Large intestine (tissue), 3 donors: ENCODE measurements at regions not wholly inside any gene's neighbourhood (a gene's known extent, or its start where the extent isn't known, plus 50 kb on each side); places are given as distances from the start of the nearest gene placed in this dataset.
A peak's percentile ranks its signal among the peaks of the same experiment; 100 is the strongest.

Experiments used
- DNase-seq, 2 donors: peaks; one replicate each; pipeline versions ENCODE4 v3.0.0 to v3.0.0-alpha.2; 2013
- H3K27ac ChIP-seq: one replicate; pipeline ENCODE4 v1.5.1; 2013; ENCODE audit warnings: low read length
- H3K27me3 ChIP-seq: 2 replicates; pipeline ENCODE4 v1.6.1; 2013; ENCODE audit warnings: low read length; ENCODE audit not compliant: control insufficient read depth, insufficient read depth
- H3K36me3 ChIP-seq: 2 replicates; pipeline ENCODE4 v1.6.1; 2013; ENCODE audit warnings: low read length; ENCODE audit not compliant: control insufficient read depth, insufficient read depth
- H3K4me1 ChIP-seq: one replicate; pipeline ENCODE4 v1.6.1; 2013; ENCODE audit warnings: low read length; ENCODE audit not compliant: control insufficient read depth, insufficient read depth
- H3K4me3 ChIP-seq: one replicate; pipeline ENCODE4 v1.5.1; 2013; ENCODE audit warnings: low read length
- H3K9me3 ChIP-seq: one replicate; pipeline ENCODE4 v1.6.1; 2013; ENCODE audit warnings: mild to moderate bottlenecking, low read depth, low read length, moderate library complexity; ENCODE audit not compliant: control insufficient read depth
- WGBS: methylation state at CpG from one replicate; pipeline ENCODE4 v1.1.5; 2013; ENCODE audit warnings: low lambda C conversion rate; ENCODE audit not compliant: insufficient coverage; 5-methylcytosine and 5-hydroxymethylcytosine counted together

DNA sequence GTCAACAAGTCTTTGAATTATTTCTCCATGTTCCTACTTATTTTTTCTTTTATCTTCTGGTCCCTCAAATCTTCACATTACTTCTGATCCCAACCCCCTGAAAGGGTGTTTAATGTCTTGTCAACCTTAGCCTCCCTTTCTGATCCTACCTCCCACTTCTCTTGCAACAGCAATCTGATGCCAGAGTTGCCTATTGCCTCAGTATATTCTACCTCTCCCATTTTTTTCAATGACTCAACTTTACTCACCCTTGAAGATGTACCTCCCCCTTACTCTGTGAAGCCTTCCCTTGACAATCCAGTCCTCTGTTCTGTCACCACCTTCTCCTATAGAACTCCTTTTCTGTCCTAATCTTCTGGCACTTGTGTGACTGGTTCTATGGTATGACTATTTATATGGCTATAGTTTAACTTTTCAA lies 99.5 kb upstream of the CD55 start:
- no peak for DNase-seq
- Histone ChIP-seq H3K36me3 (no peaks in the 10 kb centered on the region), H3K4me3 (no peak overlapping the region), H3K27ac (no peak overlapping the region), H3K27me3 (no peaks in the 10 kb centered on the region), H3K4me1 (no peaks in the 10 kb centered on the region), H3K9me3 (no peaks in the 10 kb centered on the region)

DNA sequence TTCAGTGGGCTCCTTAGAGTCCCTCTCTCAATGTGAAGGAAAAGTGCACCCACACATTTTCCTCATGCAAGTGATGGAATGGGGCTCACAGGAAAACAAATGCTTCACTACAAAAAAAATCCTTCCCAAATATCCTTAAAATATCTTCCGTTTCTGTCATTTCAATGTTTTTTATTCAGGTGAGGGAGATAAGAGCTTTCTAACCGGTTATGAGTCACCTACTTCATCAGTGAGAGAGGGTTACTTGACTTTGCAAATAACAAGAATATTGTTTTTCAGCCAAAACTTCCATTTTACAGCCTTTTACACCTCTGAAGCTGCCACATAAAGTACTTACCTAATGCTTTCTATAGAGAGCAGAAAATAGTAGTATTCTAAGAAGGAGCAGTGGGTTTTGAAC lies 98.3 kb upstream of the CD55 start:
- no peak for DNase-seq
- Histone ChIP-seq H3K27ac (no peak overlapping the region), H3K9me3 (no peaks in the 10 kb centered on the region), H3K4me3 (no peak overlapping the region), H3K27me3 (no peaks in the 10 kb centered on the region), H3K36me3 (no peaks in the 10 kb centered on the region), H3K4me1 (no peaks in the 10 kb centered on the region)
- WGBS: 83% methylated on average over 2 of the region's 2 CpGs

DNA sequence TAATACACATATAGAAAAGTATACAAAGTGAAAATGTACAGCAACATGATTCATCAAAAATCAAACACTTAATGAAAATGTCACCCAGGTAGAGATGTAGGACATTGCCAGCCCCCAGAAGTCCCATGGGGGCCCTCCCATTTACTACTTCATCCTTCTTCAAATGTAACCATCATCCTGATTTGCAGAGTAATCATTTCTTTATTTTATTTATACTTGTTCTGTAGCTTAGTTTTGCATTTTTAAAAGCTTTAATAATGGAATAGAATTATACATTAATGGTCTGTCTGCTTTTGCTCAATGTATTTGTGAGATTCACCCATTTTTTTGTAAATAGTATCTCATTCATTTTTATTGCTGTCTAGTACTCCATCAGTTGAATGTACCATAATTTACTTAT lies 96.8 kb upstream of the CD55 start:
- Histone ChIP-seq H3K27me3 (no peaks in the 10 kb centered on the region), H3K9me3 (no peaks in the 10 kb centered on the region), H3K4me1 (no peaks in the 10 kb centered on the region), H3K36me3 (no peaks in the 10 kb centered on the region), H3K27ac (no peak overlapping the region), H3K4me3 (no peak overlapping the region)
- DNase-seq: no peak

DNA sequence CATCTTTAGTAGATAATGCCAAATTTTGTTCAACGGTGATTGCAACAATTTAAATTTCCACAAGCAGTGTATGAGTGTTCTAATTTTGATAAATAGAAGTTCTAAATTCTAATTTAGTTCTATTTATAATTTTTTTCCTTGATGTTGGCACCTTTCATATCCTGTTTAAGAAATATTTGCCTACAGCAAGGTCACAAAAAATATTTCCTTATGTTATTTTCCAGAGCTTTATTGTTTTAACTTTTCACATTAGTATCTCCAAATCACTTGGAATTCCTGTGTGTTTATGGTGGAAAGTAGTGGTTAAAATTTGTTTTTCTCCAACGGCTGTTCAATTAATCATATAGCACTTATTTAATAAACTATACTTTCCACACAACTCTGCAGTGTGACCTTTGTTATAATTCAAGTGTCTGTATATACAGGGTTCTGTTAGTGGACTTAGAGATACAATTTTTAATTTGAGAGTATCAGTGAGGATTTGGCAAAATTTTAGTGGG lies 94.3 kb upstream of the CD55 start:
- no peak for DNase-seq
- Histone ChIP-seq H3K27ac (no peak overlapping the region), H3K27me3 (no peaks in the 10 kb centered on the region), H3K4me3 (no peak overlapping the region), H3K4me1 (no peaks in the 10 kb centered on the region), H3K9me3 (no peaks in the 10 kb centered on the region), H3K36me3 (no peaks in the 10 kb centered on the region)
- WGBS: no CpG with 5 or more reads among the region's 2 CpGs

DNA sequence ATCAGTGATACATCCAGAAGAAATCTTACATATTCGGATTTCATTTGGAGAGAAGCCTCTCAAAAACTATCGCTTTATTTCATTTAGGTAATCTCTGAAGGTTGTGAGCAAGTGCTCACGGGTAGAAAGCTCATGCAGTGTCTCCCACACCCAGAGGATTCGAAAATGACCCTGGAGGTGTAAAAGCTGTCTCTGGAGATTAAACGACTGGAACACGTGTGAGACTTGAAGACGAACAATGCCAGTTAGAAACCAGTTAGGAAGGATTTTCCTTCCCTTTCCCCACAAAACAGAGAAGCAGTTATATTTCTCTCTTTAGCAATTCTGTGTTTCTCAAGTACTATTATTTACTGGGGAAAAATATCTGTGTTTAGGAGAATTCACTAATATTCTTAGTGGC lies 92.5 kb upstream of the CD55 start:
- no peaks in the 10 kb centered on the region for H3K9me3 ChIP-seq
- WGBS: 60% methylated on average over 3 of the region's 7 CpGs
- no peak overlapping the region for H3K4me3 ChIP-seq
- H3K27me3 ChIP-seq: no peaks in the 10 kb centered on the region
- no peak overlapping the region for H3K27ac ChIP-seq
- no peaks in the 10 kb centered on the region for H3K36me3 ChIP-seq
- no peak for DNase-seq
- H3K4me1 ChIP-seq: peaks cover 4% of the 10 kb centered on the region

GRCh38 chr1:207230441-207230840 lies 91.0 kb upstream of the CD55 start:
- 71% methylated on average over 4 of the region's 4 CpGs for WGBS
- Histone ChIP-seq H3K27ac (no peak overlapping the region), H3K36me3 (no peaks in the 10 kb centered on the region), H3K9me3 (no peaks in the 10 kb centered on the region), H3K27me3 (no peaks in the 10 kb centered on the region), H3K4me3 (no peak overlapping the region), H3K4me1 (peaks cover 4% of the 10 kb centered on the region)
- DNase-seq: no peak

DNA sequence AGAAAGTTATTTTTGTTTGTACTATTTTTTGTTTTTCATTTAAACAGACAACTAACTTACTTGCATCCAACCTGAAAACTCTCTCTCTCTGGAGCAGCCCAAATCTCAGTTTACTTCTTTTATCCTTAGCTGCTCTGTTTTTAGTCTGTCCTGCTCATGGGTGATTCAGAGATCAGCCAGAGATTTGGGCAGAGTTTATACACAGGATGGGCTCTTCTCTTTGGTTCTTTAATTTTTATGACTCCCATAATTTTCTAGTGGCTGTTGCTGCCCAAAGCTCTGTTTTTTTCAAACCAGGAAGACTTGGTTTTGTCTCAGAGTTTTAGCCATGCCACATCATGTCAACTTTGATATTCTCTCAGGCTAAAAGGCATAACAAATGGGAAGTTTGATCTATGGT lies 86.8 kb upstream of the CD55 start:
- peaks cover 4% of the 10 kb centered on the region for H3K4me1 ChIP-seq
- H3K4me3 ChIP-seq: no peak overlapping the region
- no peaks in the 10 kb centered on the region for H3K9me3 ChIP-seq
- no peak for DNase-seq
- no peaks in the 10 kb centered on the region for H3K36me3 ChIP-seq
- H3K27ac ChIP-seq: no peak overlapping the region
- H3K27me3 ChIP-seq: no peaks in the 10 kb centered on the region

DNA sequence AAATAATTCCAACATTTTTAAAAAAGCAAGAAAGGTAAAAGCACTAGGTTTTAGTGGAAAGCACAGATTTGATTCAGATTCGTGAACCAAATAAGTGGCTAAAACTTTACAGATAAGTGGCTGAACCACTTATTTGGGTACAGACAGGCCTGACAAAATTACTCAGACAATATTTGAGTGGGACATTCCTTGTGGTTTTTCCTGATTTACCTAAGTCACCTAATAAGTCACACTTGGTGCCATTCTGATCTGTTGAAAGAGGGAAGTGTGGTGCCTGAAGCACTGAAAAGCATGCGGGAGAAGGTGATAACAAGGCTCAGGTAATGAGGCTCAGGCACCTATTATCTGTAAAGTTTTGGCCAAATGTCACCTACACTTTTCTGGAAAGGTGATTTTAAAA lies 81.6 kb upstream of the CD55 start:
- H3K27ac ChIP-seq: peak overlapping the region; percentile 11

GRCh38 chr1:207240325-207241101 lies 81.0 kb upstream of the CD55 start:
- Histone ChIP-seq H3K4me1 (peaks cover 19% of the 10 kb centered on the region), H3K27ac (peak overlapping the region; percentile 44), H3K4me3 (no peak overlapping the region), H3K27me3 (no peaks in the 10 kb centered on the region), H3K9me3 (no peaks in the 10 kb centered on the region), H3K36me3 (no peaks in the 10 kb centered on the region)
- WGBS: 40% methylated on average over 5 of the region's 5 CpGs
- DNase-seq: peak in 1 of 2 donors; percentile 42

More for the DNA sequence above, 81.6 kb upstream of the CD55 start:
- no peaks in the 10 kb centered on the region for H3K27me3 ChIP-seq
- no peaks in the 10 kb centered on the region for H3K36me3 ChIP-seq
- H3K4me3 ChIP-seq: no peak overlapping the region
- WGBS: 80% methylated on average over 1 of the region's 2 CpGs
- peak in 1 of 2 donors; percentile 33 for DNase-seq
- no peaks in the 10 kb centered on the region for H3K9me3 ChIP-seq
- peaks cover 19% of the 10 kb centered on the region for H3K4me1 ChIP-seq

GRCh38 chr1:207241164-207241934 lies 80.1 kb upstream of the CD55 start:
- no peaks in the 10 kb centered on the region for H3K27me3 ChIP-seq
- DNase-seq: peak; percentile 78 to 84

More at GRCh38 chr1:207241164-207241934, 80.1 kb upstream of the CD55 start:
- no peaks in the 10 kb centered on the region for H3K36me3 ChIP-seq
- peaks cover 19% of the 10 kb centered on the region for H3K4me1 ChIP-seq
- H3K9me3 ChIP-seq: no peaks in the 10 kb centered on the region
- H3K4me3 ChIP-seq: no peak overlapping the region
- no CpG with 5 or more reads among the region's 5 CpGs for WGBS
- peak overlapping the region; percentile 44 for H3K27ac ChIP-seq
